Vagina (tissue), 2 donors: ENCODE measurements at regions not wholly inside any gene's neighbourhood (a gene's known extent, or its start where the extent isn't known, plus 50 kb on each side); places are given as distances from the start of the nearest gene placed in this dataset.

Experiments used
- DNase-seq, 2 donors: peaks; one replicate each; pipeline ENCODE4 v3.0.0-alpha.2; 2017; ENCODE audit errors: extremely low spot score in 2 of 2
- H3K27ac ChIP-seq: fragments of 200-600 bp; sonication (generic); one replicate; pipeline ENCODE4 v1.5.1; 2019
- H3K27me3 ChIP-seq: fragments of 200-600 bp; sonication (generic); one replicate; pipeline ENCODE4 v1.5.1; 2019
- H3K36me3 ChIP-seq, 2 donors: fragments of 200-600 bp; sonication (generic); one replicate each; pipeline ENCODE4 v1.5.1; 2017 to 2019
- H3K4me1 ChIP-seq: fragments of 200-600 bp; sonication (generic); one replicate; pipeline ENCODE4 v1.5.1; 2019
- H3K4me3 ChIP-seq, 2 donors: fragments of 200-600 bp; sonication (generic); 1 replicate in 1 of 2; 2 replicates in 1 of 2; pipeline ENCODE4 v1.5.1; 2016 to 2019
- H3K9me3 ChIP-seq: fragments of 200-600 bp; sonication (generic); one replicate; pipeline ENCODE4 v1.5.1; 2019
- CTCF ChIP-seq, 3 experiments: fragments of 450-650 bp in 2 of 3; fragments of 200-600 bp in 1 of 3; sonication (generic) in 1 of 3; IDR thresholded peaks; one replicate each; pipeline ENCODE4 v1.5.1; 2017 to 2019; ENCODE audit warnings: antibody characterized with exemption in 3 of 3, mild to moderate bottlenecking in 2 of 3, moderate library complexity in 2 of 3
- POLR2A ChIP-seq, 2 donors: fragments of 450-650 bp; IDR thresholded peaks; one replicate each; pipeline ENCODE4 v1.6.1; 2017; ENCODE audit warnings: antibody characterized with exemption in 2 of 2, mild to moderate bottlenecking in 2 of 2, moderate library complexity in 2 of 2
- POLR2AphosphoS5 ChIP-seq, 2 donors: sonication (generic); formaldehyde crosslinking; IDR thresholded peaks; one replicate each; pipeline ENCODE4 v1.9.0; 2017; ENCODE audit warnings: antibody characterized with exemption in 2 of 2, mild to moderate bottlenecking in 2 of 2, low read depth in 1 of 2; ENCODE audit not compliant: insufficient read depth in 1 of 2
- intact Hi-C: fragments of 100-400 bp; cut with DNase I; formaldehyde crosslinking; loops from one replicate; pipeline ENCODE4 v1.15.1; 2023

- H3K27ac ChIP-seq = no peak overlapping the region
- H3K27me3 ChIP-seq = no peaks in the 10 kb centered on the region
- no peak for TF ChIP-seq CTCF (IDR thresholded peaks at IDR 0.05)
- TF ChIP-seq POLR2A (IDR thresholded peaks at IDR 0.05) = no peak
- no peak for TF ChIP-seq POLR2AphosphoS5 (IDR thresholded peaks at IDR 0.05; ENCODE audit: insufficient read depth in 1 of 2, low read depth in 1 of 2)
- H3K4me3 ChIP-seq = no peak overlapping the region
- no peaks in the 10 kb centered on the region for H3K4me1 ChIP-seq
- no peak for DNase-seq
- no peaks in the 10 kb centered on the region for H3K36me3 ChIP-seq
- no peaks in the 10 kb centered on the region for H3K9me3 ChIP-seq
- intact Hi-C loops = no loop called here
These were observed 727.2 kb upstream of the MARCKS start for GRCh38 chr6:113129991-113130390.

- Histone ChIP-seq H3K4me3 (no peak overlapping the region), H3K27ac (no peak overlapping the region), H3K27me3 (no peaks in the 10 kb centered on the region), H3K4me1 (no peaks in the 10 kb centered on the region), H3K36me3 (no peaks in the 10 kb centered on the region), H3K9me3 (no peaks in the 10 kb centered on the region)
- TF ChIP-seq POLR2AphosphoS5 (IDR thresholded peaks at IDR 0.05; ENCODE audit: insufficient read depth in 1 of 2, low read depth in 1 of 2) (peak in 1 of 2 donors; percentile 13), POLR2A (IDR thresholded peaks at IDR 0.05) (no peak)
- intact Hi-C loops = no loop called here
- no peak for DNase-seq
These were observed 719.7 kb upstream of the MARCKS start for GRCh38 chr6:113137426-113137825.

GRCh38 chr6:113140721-113141120 is 716.4 kb upstream of the MARCKS start:
- no peak for DNase-seq
- no peak overlapping the region for H3K27ac ChIP-seq
- intact Hi-C loops = no loop called here
- H3K36me3 ChIP-seq = no peaks in the 10 kb centered on the region
- H3K27me3 ChIP-seq = no peaks in the 10 kb centered on the region
- H3K9me3 ChIP-seq = no peaks in the 10 kb centered on the region
- TF ChIP-seq POLR2A (IDR thresholded peaks at IDR 0.05) (no peak), POLR2AphosphoS5 (IDR thresholded peaks at IDR 0.05; ENCODE audit: insufficient read depth in 1 of 2, low read depth in 1 of 2) (no peak), CTCF (IDR thresholded peaks at IDR 0.05) (no peak)
- H3K4me1 ChIP-seq = no peaks in the 10 kb centered on the region
- no peak overlapping the region for H3K4me3 ChIP-seq

- DNase-seq = no peak
- H3K4me1 ChIP-seq = no peaks in the 10 kb centered on the region
- H3K27ac ChIP-seq = no peak overlapping the region
- TF ChIP-seq CTCF (IDR thresholded peaks at IDR 0.05) (no peak), POLR2AphosphoS5 (IDR thresholded peaks at IDR 0.05; ENCODE audit: insufficient read depth in 1 of 2, low read depth in 1 of 2) (no peak), POLR2A (IDR thresholded peaks at IDR 0.05) (no peak)
- H3K4me3 ChIP-seq = no peak overlapping the region
- H3K27me3 ChIP-seq = no peaks in the 10 kb centered on the region
- intact Hi-C loops = no loop called here
- H3K36me3 ChIP-seq = no peaks in the 10 kb centered on the region
- H3K9me3 ChIP-seq = no peaks in the 10 kb centered on the region
These were observed 715.2 kb upstream of the MARCKS start for GRCh38 chr6:113141901-113142300.

GRCh38 chr6:113142671-113143174 is 714.4 kb upstream of the MARCKS start:
- DNase-seq = no peak
- intact Hi-C loops = no loop called here
- no peaks in the 10 kb centered on the region for H3K36me3 ChIP-seq
- no peaks in the 10 kb centered on the region for H3K9me3 ChIP-seq
- no peak overlapping the region for H3K27ac ChIP-seq
- H3K27me3 ChIP-seq = no peaks in the 10 kb centered on the region
- TF ChIP-seq CTCF (IDR thresholded peaks at IDR 0.05) = no peak
- TF ChIP-seq POLR2AphosphoS5 (IDR thresholded peaks at IDR 0.05; ENCODE audit: insufficient read depth in 1 of 2, low read depth in 1 of 2) = no peak
- no peak for TF ChIP-seq POLR2A (IDR thresholded peaks at IDR 0.05)
- no peaks in the 10 kb centered on the region for H3K4me1 ChIP-seq
- no peak overlapping the region for H3K4me3 ChIP-seq
